LNCaP clone FGC (cell line): ENCODE measurements at regions not wholly inside any gene's neighbourhood (a gene's known extent, or its start where the extent isn't known, plus 50 kb on each side); places are given as distances from the start of the nearest gene placed in this dataset.
"Not testable (repeated sequence)": the region's sequence is repeated elsewhere in the genome, so short reads cannot be mapped to it uniquely, and the experiment has no call there.

Source experiments
- DNase-seq: peaks from one replicate; pipeline ENCODE4 v3.0.0-alpha.2; 2011; ENCODE audit warnings: low read depth
- H3K4me3 ChIP-seq: 2 replicates; pipeline ENCODE4 v1.5.1; 2011; ENCODE audit warnings: mild to moderate bottlenecking, low read depth, low read length, control low read depth

- not testable (repeated sequence) for DNase-seq, H3K4me3 ChIP-seq
Observed at GRCh38 chr9:62798884-62799850, 1609.3 kb downstream of the SPATA31A7 start.

GRCh38 chr9:62799851-62800371, 1610.1 kb downstream of the SPATA31A7 start:
- not testable (repeated sequence) for DNase-seq, H3K4me3 ChIP-seq

- H3K4me3 ChIP-seq, DNase-seq: not testable (repeated sequence)
Observed at GRCh38 chr9:62800451-62801371, 1610.9 kb downstream of the SPATA31A7 start.

GRCh38 chr9:62801372-62801811, 1611.6 kb downstream of the SPATA31A7 start:
- DNase-seq, H3K4me3 ChIP-seq: not testable (repeated sequence)

GRCh38 chr9:62801961-62802718, 1612.3 kb downstream of the SPATA31A7 start:
- not testable (repeated sequence) for DNase-seq, H3K4me3 ChIP-seq

GRCh38 chr9:62802719-62803079, 1612.9 kb downstream of the SPATA31A7 start:
- H3K4me3 ChIP-seq, DNase-seq: not testable (repeated sequence)

GRCh38 chr9:62803099-62803498, 1613.3 kb downstream of the SPATA31A7 start:
- not testable (repeated sequence) for DNase-seq, H3K4me3 ChIP-seq

- not testable (repeated sequence) for DNase-seq, H3K4me3 ChIP-seq
Observed at GRCh38 chr9:62804314-62804713, 1614.5 kb downstream of the SPATA31A7 start.

- H3K4me3 ChIP-seq, DNase-seq: not testable (repeated sequence)
Observed at GRCh38 chr9:62807424-62807823, 1617.6 kb downstream of the SPATA31A7 start.

- H3K4me3 ChIP-seq, DNase-seq: not testable (repeated sequence)
Observed at GRCh38 chr9:62808081-62808480, 1618.2 kb downstream of the SPATA31A7 start.

GRCh38 chr9:62810318-62810717, 1620.5 kb downstream of the SPATA31A7 start:
- not testable (repeated sequence) for H3K4me3 ChIP-seq, DNase-seq

- H3K4me3 ChIP-seq, DNase-seq: not testable (repeated sequence)
Observed at GRCh38 chr9:62810811-62811315, 1621.0 kb downstream of the SPATA31A7 start.

GRCh38 chr9:62815436-62815835, 1625.6 kb downstream of the SPATA31A7 start:
- H3K4me3 ChIP-seq, DNase-seq: not testable (repeated sequence)

GRCh38 chr9:62816331-62816730, 1626.5 kb downstream of the SPATA31A7 start:
- H3K4me3 ChIP-seq, DNase-seq: not testable (repeated sequence)

- not testable (repeated sequence) for DNase-seq, H3K4me3 ChIP-seq
Observed at GRCh38 chr9:62817214-62817613, 1627.4 kb downstream of the SPATA31A7 start.

- not testable (repeated sequence) for DNase-seq, H3K4me3 ChIP-seq
Observed at GRCh38 chr9:62822185-62822584, 1632.3 kb downstream of the SPATA31A7 start.

- not testable (repeated sequence) for DNase-seq, H3K4me3 ChIP-seq
Observed at GRCh38 chr9:62827957-62828907, 1638.4 kb downstream of the SPATA31A7 start.
